ENCODE measurements at regions not wholly inside any gene's neighbourhood (a gene's known extent, or its start where the extent isn't known, plus 50 kb on each side); places are given as distances from the start of the nearest gene placed in this dataset.

- TF ChIP-seq CTCF (IDR thresholded peaks at IDR 0.05; ENCODE audit: poor library complexity) (no peak), EZH2 (IDR thresholded peaks at IDR 0.05; ENCODE audit: borderline replicate concordance) (no peak)
Measured at GRCh38 chr13:62767473-62767872, 1351.8 kb upstream of the PCDH20 start.

Data from hepatocyte (in vitro differentiated cells).